SK-N-SH treated with all-trans-retinoic acid at 6 μM for 48 hours (cell line): ENCODE measurements at regions not wholly inside any gene's neighbourhood (a gene's known extent, or its start where the extent isn't known, plus 50 kb on each side); places are given as distances from the start of the nearest gene placed in this dataset.

Experiments used
- PPARA ChIP-seq: fragments of 250-450 bp; sonication (Bioruptor Pico); IDR thresholded peaks from 2 replicates; pipeline ENCODE4 v1.5.0; 2020; ENCODE audit warnings: mild to moderate bottlenecking, borderline replicate concordance
- SNAI2 ChIP-seq: fragments of 250-450 bp; sonication (Bioruptor Pico); IDR thresholded peaks from 2 replicates; pipeline ENCODE4 v1.5.0; 2020; ENCODE audit warnings: mild to moderate bottlenecking, moderate library complexity
- TCF4 ChIP-seq: fragments of 250-450 bp; sonication (Bioruptor Pico); IDR thresholded peaks from 2 replicates; pipeline ENCODE4 v1.8.0; 2021; ENCODE audit warnings: mild to moderate bottlenecking, moderate library complexity, borderline replicate concordance

GRCh38 chr2:7976206-7976605 is 705.6 kb upstream of the ID2 start:
- TF ChIP-seq PPARA (CRISPR knock-in tag): no peak
- no peak for TF ChIP-seq TCF4 (CRISPR knock-in tag)
- TF ChIP-seq SNAI2 (CRISPR knock-in tag): no peak
